HG02678 (cell line): ENCODE measurements at regions not wholly inside any gene's neighbourhood (a gene's known extent, or its start where the extent isn't known, plus 50 kb on each side); places are given as distances from the start of the nearest gene placed in this dataset.
"Not testable (repeated sequence)": the region's sequence is repeated elsewhere in the genome, so short reads cannot be mapped to it uniquely, and the experiment has no call there.

Experiments
- ATAC-seq: cut with Tn5 transposase; IDR thresholded peaks from one replicate; pipeline ENCODE4 v1.9.1; 2021; ENCODE audit warnings: mild to moderate bottlenecking, moderate library complexity; ENCODE audit not compliant: unreplicated experiment

DNA sequence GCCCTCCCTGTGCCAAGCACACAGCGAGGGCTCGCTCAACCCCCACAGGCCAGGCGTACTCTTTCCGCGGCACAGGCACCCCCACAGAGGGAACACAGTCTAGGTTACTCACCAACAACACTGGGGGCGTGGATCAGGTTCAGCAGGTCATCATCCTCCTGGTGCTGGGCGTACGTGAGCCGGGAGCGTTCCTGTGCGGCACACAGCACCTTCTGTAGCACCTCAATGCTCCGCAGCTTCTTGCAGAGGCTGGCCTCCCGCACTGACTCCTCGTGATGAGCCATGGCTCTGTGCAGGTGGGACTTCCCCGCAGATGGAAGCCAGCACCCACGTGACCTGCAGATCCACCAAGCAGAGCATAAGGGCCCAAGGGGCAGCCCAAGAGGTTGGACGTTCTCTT, 296.8 kb downstream of the GOLGA6L6 start:
- not testable (repeated sequence) for ATAC-seq

DNA sequence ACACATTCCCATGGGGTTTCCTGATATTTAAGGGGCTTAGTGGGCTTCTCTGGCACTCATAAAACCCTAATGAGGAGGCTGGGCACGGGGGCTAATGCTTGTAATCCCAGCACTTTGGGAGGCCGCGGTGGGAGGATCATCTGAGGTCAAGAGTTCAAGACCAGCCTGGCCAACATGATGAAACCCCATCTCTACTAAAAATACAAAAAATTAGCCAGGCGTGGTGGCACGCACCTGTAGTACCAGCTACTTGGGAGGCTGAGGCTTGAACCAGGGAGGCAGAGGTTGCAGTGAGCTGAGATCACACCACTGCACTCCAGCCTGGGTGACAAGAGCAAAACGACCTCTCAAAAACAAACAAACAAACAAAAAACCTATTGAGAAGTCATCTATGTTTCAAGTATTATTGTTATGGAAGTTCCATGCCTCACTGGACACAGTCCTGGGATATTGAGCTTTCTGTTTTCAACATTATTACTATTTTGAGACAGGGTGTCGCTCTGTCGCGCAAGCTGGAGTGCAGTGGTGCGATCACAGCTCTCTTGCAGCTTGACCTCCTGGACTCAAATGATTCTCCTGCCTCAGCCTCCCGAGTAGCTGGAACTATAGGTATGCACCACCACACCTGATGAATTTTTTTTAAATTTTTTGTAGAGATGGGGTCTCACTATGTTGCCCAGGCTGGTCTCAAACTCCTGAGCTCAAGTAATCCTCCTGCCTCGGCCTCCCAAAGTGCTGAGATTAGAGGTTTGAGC, 297.9 kb downstream of the GOLGA6L6 start:
- ATAC-seq, result not testable (repeated sequence)

DNA sequence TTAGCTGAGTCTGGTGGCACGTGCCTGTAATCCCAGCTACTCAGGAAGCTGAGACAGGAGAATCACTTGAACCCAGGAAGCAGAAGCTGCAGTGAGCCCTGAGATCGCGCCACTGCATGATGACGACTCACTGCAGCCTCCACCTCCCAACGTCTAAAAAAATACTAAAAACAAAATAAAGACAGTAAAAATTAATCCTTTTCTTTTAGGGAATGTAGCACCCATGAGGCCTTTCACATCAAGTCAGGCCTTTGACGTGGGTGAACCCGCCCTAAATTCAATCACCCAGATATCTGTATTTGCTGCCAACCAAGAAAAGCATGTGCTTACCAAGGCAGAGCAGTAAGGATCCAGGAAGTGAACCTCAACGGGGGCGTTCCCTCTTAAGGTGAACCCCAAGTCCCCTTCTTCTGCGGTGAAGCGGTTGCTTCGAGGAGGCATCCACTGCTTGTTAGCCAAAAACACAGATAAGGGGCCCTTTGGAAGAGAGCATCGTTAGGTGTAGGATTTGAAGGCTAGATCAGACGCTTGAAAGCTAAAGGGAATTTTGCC, 301.2 kb downstream of the GOLGA6L6 start:
- ATAC-seq, result not testable (repeated sequence)

DNA sequence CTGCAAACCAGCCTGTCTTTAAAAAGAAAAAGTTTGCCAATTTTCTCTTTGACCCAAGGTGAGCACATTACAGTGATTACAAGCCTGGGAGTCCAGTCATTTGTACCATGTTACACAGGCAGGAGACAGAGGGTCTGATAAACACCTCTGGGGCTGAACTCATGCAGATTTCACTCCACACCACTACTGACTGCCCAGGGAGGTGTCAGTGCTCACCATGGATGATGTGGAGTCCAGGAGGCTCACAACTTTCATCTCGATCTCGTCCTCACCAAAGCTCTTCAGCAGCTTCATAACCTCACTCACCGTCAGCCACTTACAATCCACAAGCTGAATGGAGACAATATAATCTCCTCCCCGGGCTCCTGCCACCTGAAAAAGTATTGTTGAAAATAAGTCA, 302.4 kb downstream of the GOLGA6L6 start:
- ATAC-seq, result not testable (repeated sequence)

DNA sequence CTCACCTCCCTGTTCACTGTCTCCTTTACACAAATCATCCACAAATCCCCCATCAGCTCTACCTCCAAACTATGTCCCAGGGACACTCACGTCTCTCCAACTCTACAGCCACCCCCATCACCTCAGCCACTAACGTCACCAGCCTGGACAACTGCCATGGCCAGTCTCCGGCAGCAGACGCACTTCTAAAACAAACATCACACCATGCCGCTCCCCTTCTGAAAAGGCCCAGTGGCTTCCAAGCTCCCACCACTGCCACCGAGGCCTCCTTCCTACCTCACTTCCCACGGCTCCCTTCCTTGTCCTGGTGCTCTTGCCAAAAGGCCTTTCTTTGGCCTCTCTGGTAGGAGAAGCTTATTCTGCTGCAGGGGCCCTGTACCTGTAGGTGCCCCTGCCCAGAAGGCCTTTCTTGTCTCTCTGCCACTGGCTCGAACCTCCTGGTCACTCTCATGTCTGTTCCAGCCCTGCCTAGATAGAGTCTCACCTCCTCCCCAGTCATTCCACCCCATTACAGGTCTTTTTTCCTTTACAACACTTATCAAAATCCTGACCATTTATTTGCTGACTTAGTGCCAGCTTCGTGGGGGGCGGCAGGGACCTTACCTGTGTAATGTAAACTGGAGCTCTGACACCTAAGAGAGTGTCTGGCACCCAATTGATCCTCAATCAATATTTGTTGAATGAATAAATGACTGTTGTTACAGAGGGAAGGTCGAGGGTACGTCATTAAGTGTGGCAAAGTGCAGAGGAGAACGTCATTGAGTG, 304.2 kb downstream of the GOLGA6L6 start:
- not testable (repeated sequence) for ATAC-seq

DNA sequence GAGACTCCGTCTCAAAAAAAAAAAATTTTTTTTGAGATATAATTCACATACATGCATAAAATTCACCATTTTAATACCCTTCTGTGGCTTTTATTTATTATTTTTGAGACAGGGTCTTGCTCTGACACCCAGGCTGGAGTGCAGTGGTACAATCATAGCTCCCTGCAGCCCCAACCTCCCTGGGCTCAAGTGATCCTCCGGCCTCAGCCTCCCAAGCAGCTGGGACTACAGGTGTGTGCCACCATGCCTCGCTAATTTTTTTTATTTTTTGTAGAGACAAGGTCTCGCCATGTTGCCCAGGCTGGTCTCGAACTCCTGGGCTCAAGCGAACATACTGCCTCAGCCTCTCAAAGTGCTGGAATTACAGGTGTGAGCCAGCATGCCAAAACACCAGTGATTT, 305.9 kb downstream of the GOLGA6L6 start:
- not testable (repeated sequence) for ATAC-seq

DNA sequence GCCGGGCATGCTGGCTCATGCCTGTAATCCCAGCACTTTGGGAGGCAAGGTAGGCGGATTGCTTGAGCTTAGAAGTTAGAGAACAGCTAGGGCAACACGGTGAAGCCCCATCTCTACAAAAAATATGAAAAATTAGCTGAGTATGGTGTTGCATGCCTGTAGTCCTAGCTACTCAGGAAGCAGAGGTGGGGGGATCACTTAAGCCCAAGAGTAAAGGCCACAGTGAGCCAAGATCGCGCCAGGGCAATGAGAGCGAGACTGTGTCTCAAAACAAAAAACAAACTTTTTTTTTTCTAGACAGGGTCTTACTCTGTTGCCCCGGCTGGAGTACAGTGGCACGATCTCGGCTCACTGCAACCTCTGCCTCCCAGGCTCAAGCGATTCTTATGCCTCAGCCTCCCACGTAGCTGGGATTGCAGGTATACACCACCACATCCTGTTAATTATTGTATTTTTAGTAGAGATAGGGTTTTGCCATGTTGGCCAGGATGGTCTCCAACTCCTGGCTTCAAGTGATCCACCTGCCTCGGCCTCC, 307.5 kb downstream of the GOLGA6L6 start:
- ATAC-seq, result not testable (repeated sequence)

DNA sequence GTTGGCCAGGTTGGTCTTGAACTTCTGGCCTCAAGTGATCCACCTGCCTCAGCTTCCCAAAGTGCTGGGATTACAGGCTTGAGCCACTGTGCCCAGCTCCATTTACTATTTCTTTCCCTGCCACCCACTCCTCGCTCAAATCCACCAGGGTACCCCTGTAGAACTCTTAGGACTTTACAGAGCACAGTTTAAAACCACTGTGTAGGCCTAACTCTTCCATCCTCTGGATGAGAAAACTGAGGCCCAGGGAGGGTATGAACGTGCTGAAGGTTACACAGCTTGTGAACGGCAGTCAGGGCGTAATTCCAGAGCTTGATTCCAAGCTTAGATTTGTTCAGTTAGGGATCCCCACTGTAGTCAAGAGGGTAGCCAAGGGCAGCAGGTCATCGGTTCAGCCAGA, 309.1 kb downstream of the GOLGA6L6 start:
- ATAC-seq, result not testable (repeated sequence)

DNA sequence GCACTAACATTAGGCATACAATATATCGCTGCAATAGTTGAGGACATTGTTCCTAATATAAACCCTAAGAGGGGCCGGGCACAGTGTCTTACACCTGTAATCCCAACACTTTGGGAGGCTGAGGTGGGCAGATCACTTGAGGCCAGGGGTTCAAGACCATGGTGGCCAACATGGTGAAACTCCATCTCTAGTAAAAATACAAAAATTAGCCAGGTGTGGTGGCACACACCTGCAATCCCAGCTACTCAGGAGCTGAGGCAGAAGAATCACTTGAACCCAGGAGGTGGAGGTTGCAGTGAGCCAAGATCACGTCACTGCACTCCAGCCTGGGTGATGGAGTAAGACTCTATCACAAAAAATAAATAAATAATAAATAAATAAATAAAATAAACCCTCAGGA, 310.9 kb downstream of the GOLGA6L6 start:
- ATAC-seq, result not testable (repeated sequence)

DNA sequence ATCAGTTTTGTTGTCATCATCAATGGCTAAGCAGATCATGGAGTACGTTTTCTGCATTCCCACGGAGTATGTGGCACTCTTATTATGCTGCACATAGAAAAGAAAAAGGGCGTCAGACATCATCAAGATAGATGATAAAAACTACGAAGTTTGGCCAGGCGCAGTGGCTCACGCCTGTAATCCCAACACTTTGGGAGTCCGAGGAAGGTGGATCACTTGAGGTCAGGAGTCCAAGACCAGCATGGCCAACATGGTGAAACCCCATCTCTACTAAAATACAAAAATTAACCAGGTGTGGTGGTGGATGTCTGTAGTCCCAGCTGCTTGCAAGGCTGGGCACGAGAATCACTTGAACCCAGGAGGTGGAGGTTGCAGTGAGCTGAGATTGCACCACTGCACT, 312.8 kb downstream of the GOLGA6L6 start:
- ATAC-seq, result not testable (repeated sequence)

DNA sequence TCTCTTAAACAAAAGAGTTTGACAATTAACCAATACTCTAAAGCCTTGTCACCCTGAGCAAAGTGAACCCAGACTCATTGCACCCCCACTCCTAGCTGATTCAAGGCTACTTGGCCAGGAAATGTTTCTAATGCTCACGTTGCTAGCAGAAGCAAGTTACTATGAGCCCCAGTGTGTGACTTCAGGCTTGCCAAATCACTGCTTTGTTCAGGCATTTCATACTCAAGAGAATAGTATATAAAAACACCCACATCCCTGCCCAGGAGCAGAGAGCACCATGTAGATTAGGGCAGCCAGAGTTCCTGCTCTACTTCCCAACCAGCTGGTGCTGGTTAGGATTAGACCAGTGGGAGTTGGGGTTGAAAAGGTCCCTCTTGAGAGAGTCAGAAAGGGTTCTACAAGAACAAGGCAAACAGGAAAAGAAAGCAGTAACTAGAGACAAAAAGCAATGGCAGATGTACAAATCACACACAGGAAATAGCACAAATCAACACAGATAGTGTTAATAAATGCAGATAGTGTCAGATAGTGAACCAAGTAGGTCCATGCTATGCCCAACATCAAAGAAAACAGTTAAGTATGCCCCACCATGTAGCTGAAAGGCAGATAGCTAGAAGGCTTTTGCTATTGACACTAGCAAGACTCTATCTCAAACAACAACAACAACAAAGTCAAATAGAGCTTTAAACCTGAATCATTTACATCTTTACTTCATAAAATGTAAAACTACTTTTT, 314.3 kb downstream of the GOLGA6L6 start:
- not testable (repeated sequence) for ATAC-seq

DNA sequence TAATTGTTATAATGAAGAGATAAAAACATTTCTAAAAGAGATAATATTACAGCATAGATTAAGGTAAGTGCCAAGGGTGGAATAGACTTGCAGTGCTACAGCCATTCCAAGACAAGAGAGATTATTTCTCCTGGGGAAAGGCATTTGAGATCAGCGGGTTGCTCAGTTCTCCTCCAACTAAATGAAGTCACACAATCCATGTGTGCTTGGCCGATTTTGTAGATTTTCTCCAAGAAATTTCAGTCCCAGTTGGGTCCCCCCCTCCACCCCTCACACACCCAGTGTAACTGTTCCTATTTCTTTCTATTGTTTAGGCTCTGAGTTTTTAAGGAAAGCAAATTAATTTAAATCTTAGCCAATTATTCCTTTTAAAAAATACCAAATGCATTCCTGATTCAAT, 315.1 kb downstream of the GOLGA6L6 start:
- not testable (repeated sequence) for ATAC-seq

DNA sequence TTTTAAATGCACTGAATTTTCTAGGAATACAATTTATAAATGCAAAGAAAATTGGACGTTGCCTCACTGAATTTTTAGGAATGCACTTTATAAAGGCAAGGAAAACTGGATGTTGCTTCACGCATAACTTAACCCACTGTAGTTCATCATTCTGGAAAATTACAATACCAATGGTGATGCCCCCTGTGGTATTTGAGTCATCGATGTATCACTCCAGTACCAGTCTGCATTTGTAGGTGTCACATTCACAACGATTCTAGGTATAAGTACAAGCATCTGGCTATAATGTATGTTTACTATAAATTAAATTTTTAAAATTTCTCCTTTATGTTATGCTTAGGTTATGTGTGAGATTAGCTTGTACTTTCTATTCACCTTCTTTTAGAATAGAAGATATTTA, 320.5 kb downstream of the GOLGA6L6 start:
- not testable (repeated sequence) for ATAC-seq

DNA sequence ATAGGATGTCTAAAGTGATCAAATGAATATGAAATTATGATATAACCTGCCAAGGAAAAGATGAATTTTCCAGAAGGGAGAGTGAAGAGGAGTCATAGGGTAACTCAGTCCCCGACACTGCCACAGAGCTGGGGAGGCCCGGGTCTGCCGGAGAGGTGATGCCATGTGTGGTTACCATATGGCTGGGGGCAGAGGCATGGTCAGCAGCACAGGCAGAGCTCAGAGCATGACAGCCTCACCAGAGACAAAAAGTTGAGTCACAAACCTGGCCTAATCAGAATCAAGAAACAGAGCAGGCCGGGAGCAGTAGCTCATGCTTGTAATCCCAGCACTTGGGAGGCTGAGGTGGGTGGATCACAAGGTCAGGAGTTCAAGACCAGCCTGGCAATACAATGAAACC, 322.4 kb downstream of the GOLGA6L6 start:
- not testable (repeated sequence) for ATAC-seq

DNA sequence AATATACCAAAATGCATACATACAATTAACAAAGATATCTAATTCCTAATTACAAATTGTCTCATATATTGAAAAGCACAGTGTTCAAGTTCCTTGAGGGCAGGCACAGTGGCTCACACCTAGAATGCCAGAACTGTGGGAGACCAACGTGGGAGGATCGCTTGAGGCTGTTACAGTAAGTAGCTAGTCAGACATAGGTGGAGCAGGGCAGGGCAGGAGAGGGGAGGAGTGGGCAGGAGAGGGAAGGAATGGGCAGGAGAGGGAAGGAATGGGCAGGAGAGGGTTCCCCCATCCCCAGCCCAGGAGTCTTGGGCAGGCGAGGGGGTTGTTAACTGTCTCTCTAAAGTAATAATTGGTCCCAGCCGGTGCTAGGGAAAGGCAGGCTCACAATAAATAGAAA, 325.9 kb downstream of the GOLGA6L6 start:
- not testable (repeated sequence) for ATAC-seq

DNA sequence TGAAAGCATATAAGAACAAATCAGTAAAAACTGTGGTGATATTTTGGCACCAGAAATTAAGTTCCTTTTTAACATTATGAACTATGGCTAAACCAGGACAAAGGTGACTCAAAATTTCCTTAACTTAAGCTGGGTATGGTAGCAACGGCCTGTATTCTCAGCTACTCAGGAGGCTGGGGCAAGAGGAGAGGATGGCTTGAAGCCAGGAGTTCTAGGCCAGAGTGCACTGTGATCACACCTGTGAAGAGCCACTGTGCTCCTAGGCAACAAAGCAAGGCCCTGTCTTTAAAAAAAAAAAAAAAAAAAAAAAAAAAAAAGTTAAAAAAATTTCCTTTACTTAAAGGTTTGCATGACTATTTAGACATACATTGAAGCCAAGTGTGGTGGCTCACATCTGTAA, 327.5 kb downstream of the GOLGA6L6 start:
- not testable (repeated sequence) for ATAC-seq

DNA sequence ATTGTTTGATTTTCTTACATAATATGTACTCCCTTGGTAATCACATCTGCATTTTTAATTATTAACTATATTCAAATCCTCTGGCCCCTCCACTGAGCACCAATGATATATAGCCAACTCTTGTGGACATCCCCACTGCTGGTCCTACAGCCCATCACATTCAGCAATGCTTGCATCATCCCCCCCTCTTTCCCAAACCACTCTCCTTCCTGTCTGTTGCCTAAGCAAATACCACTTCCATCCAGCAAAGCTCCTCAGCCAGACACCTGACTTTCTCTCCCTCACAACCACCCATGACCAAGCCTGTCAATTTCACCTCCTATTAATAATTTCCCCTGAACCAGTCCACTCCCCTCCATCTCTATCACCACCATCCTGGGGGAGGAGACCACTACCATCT, 330.1 kb downstream of the GOLGA6L6 start:
- ATAC-seq, result not testable (repeated sequence)

DNA sequence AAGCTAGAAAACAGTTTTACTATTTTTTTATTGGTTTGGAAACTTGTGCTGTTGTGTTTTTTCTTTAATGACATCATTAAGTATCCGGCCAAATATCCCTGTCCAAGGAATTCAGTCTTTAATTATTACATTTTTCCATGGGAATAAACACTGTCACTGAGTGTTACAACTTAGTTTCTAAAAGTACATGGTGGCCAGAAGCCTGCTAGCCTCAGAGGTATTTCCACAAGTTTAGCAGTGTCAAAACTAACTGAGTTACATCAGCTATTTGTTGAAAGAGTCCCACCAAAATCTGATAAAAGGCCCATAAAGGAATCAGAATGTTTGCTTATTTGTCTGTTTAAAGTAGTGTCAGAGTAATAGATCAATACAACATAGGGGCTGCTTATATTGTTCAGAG, 331.6 kb downstream of the GOLGA6L6 start:
- ATAC-seq, result not testable (repeated sequence)

DNA sequence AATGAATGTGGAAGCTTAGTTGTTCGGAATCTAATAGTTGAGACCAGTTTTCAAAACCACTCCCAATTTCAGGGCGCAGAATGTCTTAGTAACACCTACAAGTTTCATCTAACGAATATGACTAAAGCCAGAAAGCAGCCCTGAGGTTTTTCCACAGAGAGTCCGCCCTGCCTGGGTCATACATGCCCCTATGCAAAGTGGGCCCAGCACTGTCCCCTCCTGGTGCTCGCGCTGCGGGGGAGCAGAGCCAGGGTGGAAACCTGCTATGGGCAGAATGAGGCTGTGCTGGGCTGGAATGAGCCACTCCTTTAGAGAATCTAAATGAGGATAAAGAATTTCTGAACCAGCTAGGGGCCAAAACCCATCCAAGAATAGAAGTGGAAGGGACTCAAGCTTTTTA, 334.0 kb downstream of the GOLGA6L6 start:
- not testable (repeated sequence) for ATAC-seq

DNA sequence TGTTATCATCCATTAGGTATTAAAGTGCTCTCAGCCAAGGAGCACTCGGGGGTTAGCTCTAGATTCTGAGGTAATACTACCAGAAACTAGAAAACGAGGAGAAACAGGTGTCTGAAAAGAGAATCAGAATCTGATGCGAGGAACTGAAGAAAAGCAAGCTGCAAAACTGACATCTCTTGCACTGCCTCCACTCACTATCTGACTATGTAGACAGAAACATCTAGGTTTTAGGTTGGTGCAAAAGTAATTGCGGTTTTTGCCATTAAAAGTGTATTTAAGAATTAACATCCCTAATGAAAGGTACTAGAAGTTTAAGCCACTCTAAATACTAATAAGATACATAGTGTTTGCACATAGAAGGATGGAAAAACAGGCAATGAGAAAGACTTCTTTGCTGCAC, 334.4 kb downstream of the GOLGA6L6 start:
- ATAC-seq, result not testable (repeated sequence)
